GM10248 (cell line): ENCODE measurements at regions not wholly inside any gene's neighbourhood (a gene's known extent, or its start where the extent isn't known, plus 50 kb on each side); places are given as distances from the start of the nearest gene placed in this dataset.

Experiments
- CTCF ChIA-PET: fragments of 300-600 bp; sonication (Branson Sonifier 250); formaldehyde crosslinking; extraction: SDS; loops from one replicate; lab custom pipeline; 2021; ENCODE audit warnings: antibody characterized with exemption; lab: Yijun Ruan, JAX
- POLR2A ChIA-PET: fragments of 350-650 bp; sonication (Branson Sonifier 250); formaldehyde crosslinking; extraction: SDS; loops from one replicate; lab custom pipeline; 2020; ENCODE audit warnings: antibody characterized with exemption; lab: Yijun Ruan, JAX
- DNase-seq: peaks from one replicate; pipeline ENCODE4 v3.0.0; 2012; ENCODE audit errors: extremely low spot score
- TF ChIP-seq, protein P1 (sequence below): IDR thresholded peaks from 2 replicates; pipeline ENCODE4 v1.5.1; 2012; ENCODE audit warnings: mild to moderate bottlenecking, low read depth; ENCODE audit errors: extremely low read depth, missing control alignments, control extremely low read depth

DNA sequence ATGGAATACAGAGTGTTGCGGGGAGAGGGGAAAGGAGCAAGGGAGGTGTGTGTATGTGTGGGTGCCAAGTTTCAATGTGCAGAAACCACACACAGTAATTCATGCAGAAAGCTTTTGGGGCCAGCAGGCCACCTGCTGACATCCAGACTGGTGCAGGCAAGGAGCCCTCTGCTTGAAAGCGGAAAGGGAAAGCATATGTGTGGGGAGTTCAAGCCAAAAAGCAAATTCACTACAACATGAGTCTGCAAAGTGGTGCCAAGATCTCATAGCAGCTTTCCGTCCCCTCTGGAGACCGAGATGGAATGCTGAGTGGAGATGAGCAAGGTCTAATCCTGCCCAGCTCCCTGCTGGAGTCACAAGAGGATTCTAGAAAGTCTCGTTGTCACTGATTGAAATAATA is 159.7 kb upstream of the VLDLR start:
- no peak for DNase-seq
- ChIA-PET CTCF (interaction anchor here (1.1 kb wide), 1 partner anchor 26 kb away, joined by 3 read pairs; no protein-coding TSS in a partner anchor), POLR2A (no interaction called here)
- TF ChIP-seq, protein P1, sequence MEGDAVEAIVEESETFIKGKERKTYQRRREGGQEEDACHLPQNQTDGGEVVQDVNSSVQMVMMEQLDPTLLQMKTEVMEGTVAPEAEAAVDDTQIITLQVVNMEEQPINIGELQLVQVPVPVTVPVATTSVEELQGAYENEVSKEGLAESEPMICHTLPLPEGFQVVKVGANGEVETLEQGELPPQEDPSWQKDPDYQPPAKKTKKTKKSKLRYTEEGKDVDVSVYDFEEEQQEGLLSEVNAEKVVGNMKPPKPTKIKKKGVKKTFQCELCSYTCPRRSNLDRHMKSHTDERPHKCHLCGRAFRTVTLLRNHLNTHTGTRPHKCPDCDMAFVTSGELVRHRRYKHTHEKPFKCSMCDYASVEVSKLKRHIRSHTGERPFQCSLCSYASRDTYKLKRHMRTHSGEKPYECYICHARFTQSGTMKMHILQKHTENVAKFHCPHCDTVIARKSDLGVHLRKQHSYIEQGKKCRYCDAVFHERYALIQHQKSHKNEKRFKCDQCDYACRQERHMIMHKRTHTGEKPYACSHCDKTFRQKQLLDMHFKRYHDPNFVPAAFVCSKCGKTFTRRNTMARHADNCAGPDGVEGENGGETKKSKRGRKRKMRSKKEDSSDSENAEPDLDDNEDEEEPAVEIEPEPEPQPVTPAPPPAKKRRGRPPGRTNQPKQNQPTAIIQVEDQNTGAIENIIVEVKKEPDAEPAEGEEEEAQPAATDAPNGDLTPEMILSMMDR, result no peak

DNA sequence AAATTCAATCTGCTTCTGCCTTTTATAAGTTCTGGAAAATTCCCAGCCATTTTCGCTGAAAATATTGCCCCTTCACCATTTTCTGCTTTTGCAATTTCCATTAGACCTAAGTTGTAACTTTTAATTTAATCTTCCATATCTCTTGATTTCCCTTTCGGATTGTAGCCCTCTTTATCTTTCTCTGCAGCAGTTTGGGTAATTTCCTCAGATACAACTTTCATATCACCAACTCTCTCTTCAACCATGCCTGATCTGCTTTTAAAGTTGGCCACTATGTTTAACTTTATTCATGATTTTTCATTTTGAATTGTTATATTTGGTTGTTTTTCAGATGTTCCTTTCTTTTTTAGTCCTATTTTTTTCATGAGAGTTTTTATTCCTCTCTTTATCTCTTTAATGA is 157.0 kb upstream of the VLDLR start:
- TF ChIP-seq, protein P1, result no peak
- no peak for DNase-seq
- ChIA-PET POLR2A (no interaction called here), CTCF (interaction anchor here (1.7 to 3.7 kb wide), 2 partner anchors 13 to 263 kb away, joined by 5 to 10 read pairs; no protein-coding TSS in a partner anchor)

DNA sequence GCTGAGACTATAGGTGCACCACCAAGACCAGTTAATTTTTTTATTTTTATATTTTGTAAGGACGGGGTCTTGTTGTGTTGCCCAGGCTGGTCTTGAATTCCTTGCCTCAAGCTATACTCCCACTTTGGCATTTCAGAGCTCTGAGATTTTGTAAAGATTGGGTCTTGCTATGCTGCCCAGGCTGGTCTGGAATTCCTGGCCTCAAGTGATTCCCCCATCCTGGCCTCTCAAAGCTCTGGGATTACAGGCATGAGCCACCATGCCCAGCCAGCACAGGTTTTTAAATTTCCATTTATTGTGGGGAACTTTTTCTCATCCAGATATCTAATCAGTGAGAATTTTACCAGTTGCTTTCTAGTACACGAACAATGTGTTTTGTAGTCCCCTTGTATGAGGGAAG is 156.1 kb upstream of the VLDLR start:
- TF ChIP-seq, protein P1, result no peak
- no peak for DNase-seq
- ChIA-PET CTCF (interaction anchor here (1.0 to 3.7 kb wide), 5 partner anchors 9 to 262 kb away, joined by 3 to 10 read pairs (median 5); no protein-coding TSS in a partner anchor), POLR2A (no interaction called here)

DNA sequence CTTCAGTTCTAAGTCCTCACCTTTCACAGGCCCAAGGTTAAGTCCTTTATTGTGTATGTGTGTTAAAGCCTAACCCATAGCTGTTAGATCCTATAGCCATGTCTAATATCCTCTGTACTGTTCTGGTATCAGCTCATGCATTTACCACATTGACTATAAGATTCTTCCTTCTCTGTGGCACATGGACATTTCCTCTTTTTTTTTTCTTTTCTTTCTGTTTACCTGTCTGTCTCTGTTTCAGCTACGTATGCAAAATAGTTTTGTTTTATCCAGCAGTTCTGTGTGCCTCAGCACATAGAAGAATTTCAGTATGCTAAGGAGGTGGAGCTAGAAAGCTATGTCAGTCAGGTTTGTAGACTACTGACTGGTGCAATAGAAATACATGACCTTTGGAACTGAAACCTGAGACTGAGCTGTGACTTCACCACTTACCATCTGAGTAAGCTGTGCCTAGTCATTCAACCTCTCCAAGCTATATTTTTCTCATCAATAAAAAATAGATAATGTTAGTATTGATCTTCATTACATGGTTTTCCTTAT is 155.6 kb upstream of the VLDLR start:
- TF ChIP-seq, protein P1, result no peak
- peak; percentile 60 for DNase-seq
- ChIA-PET POLR2A (no interaction called here), CTCF (interaction anchor here (1.0 to 3.7 kb wide), 5 partner anchors 9 to 262 kb away, joined by 3 to 10 read pairs (median 5); no protein-coding TSS in a partner anchor)

DNA sequence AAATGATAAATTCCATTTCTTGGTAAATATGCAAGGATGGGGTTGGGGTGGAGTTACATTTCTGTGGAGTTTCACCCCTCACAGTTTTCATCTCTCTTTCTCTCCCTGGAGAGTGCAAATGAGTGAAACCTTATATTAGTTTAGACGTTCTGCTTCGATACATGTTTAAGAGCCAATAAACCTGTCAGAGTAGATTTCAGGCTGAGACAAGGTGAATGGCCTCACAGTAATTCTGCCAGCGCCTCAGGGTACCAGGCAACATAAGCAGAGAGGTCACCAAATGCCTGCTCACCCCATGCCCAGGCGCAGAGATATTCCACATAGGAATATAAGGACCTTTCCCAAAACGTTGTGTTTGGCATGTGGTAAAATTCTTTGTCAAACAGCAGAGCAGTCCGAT is 154.9 kb upstream of the VLDLR start:
- TF ChIP-seq, protein P1, result no peak
- ChIA-PET CTCF (interaction anchor here (1.7 to 3.7 kb wide), 3 partner anchors 11 to 261 kb away, joined by 5 to 10 read pairs (median 5); no protein-coding TSS in a partner anchor), POLR2A (no interaction called here)
- DNase-seq, result no peak

GRCh38 chr9:2469681-2470221 is 151.8 kb upstream of the VLDLR start:
- CTCF ChIA-PET, result interaction anchor here (1.2 to 4.9 kb wide), 4 partner anchors 12 to 374 kb away, joined by 3 to 20 read pairs (median 4); no protein-coding TSS in a partner anchor
- TF ChIP-seq, protein P1, result peak; percentile 39
- DNase-seq, result peak; percentile 12
- POLR2A ChIA-PET, result no interaction called here
